B cell (primary cell): ENCODE measurements at regions not wholly inside any gene's neighbourhood (a gene's known extent, or its start where the extent isn't known, plus 50 kb on each side); places are given as distances from the start of the nearest gene placed in this dataset.

Experiments used
- ATAC-seq: fragments of 200-7000 bp; cut with Tn5 transposase; one replicate; pipeline ENCODE4 v1.10.0; 2021; ENCODE audit warnings: low read depth, mild to moderate bottlenecking, moderate number of reproducible peaks, moderate library complexity
- CTCF ChIA-PET: fragments of 350-600 bp; sonication (Branson Sonifier 250); formaldehyde crosslinking; loops from one replicate; lab custom pipeline; 2021; ENCODE audit warnings: antibody characterized with exemption, inconsistent platforms; lab: Charles Lee
- POLR2A ChIA-PET: fragments of 350-600 bp; sonication (Branson Sonifier 250); formaldehyde crosslinking; loops from one replicate; lab custom pipeline; 2021; ENCODE audit warnings: antibody characterized with exemption; lab: Charles Lee
- DNase-seq: peaks from one replicate; pipeline ENCODE4 v3.0.0; 2013
- H2AFZ ChIP-seq: 2 replicates; pipeline ENCODE4 v1.6.1; 2012; ENCODE audit warnings: mild to moderate bottlenecking, low read depth, low read length; ENCODE audit not compliant: insufficient read depth, poor library complexity, severe bottlenecking
- H3K27ac ChIP-seq, 2 donors: 1 replicate in 1 of 2; 2 replicates in 1 of 2; pipeline ENCODE4 v1.5.1; 2012 to 2013; ENCODE audit warnings: low read length in 2 of 2, mild to moderate bottlenecking in 2 of 2, moderate library complexity in 1 of 2
- H3K27me3 ChIP-seq, 4 experiments: fragments of 200-600 bp in 1 of 4; sonication (generic) in 1 of 4; replicated peaks in 1 of 4; 1 replicate in 2 of 4; 2 replicates in 2 of 4; pipeline versions ENCODE4 v1.6.1 to v1.7.0; 2013 to 2016; ENCODE audit warnings: low read length in 3 of 4, mild to moderate bottlenecking in 2 of 4, mixed read lengths in 1 of 4, moderate library complexity in 1 of 4; ENCODE audit not compliant: insufficient read depth in 4 of 4, control insufficient read depth in 3 of 4; ENCODE audit errors: control extremely low read depth in 1 of 4
- H3K36me3 ChIP-seq, 2 experiments: replicated peaks in 1 of 2; 1 replicate in 1 of 2; 2 replicates in 1 of 2; pipeline versions ENCODE4 v1.6.1 to v1.7.1; 2013; ENCODE audit warnings: low read length in 1 of 2; ENCODE audit not compliant: insufficient read depth in 2 of 2, control insufficient read depth in 1 of 2; ENCODE audit errors: control extremely low read depth in 1 of 2, extremely low read depth in 1 of 2
- H3K4me1 ChIP-seq, 2 donors: fragments of 200-600 bp in 1 of 2; sonication (generic) in 1 of 2; 1 replicate in 1 of 2; 2 replicates in 1 of 2; pipeline versions ENCODE4 v1.5.1 to v1.6.1; 2013 to 2017; ENCODE audit warnings: low read length in 2 of 2; ENCODE audit not compliant: control insufficient read depth in 2 of 2, insufficient read depth in 2 of 2
- H3K4me2 ChIP-seq: replicated peaks from 2 replicates; pipeline ENCODE3; 2012; ENCODE audit warnings: mild to moderate bottlenecking, low read depth, low read length; ENCODE audit not compliant: poor library complexity, severe bottlenecking
- H3K4me3 ChIP-seq, 5 experiments: fragments of 200-600 bp in 1 of 5; sonication (generic) in 1 of 5; 1 replicate in 3 of 5; 2 replicates in 2 of 5; pipeline versions ENCODE4 v1.5.1 to v1.7.0; 2011 to 2016; ENCODE audit warnings: low read length in 4 of 5, mild to moderate bottlenecking in 4 of 5, low read depth in 2 of 5, control low read depth in 1 of 5, moderate library complexity in 1 of 5; ENCODE audit not compliant: insufficient read depth in 1 of 5; ENCODE audit errors: control extremely low read depth in 1 of 5, extremely low read depth in 1 of 5
- H3K79me2 ChIP-seq: fragments of 200-600 bp; sonication (generic); one replicate; pipeline ENCODE4 v1.6.0; 2016; ENCODE audit warnings: low read length; ENCODE audit not compliant: control insufficient read depth, insufficient read depth
- H3K9ac ChIP-seq: fragments of 200-600 bp; sonication (generic); 2 replicates; pipeline ENCODE4 v1.6.1; 2017; ENCODE audit warnings: mild to moderate bottlenecking, low read length, moderate library complexity
- H3K9me3 ChIP-seq, 3 donors: one replicate each; pipeline versions ENCODE4 v1.6.1 to v1.7.1; 2013; ENCODE audit warnings: low read length in 2 of 3; ENCODE audit not compliant: control insufficient read depth in 2 of 3, insufficient read depth in 1 of 3; ENCODE audit errors: control extremely low read depth in 1 of 3
- H4K20me1 ChIP-seq: 2 replicates; pipeline ENCODE4 v1.6.0; 2012; ENCODE audit warnings: mild to moderate bottlenecking, low read length; ENCODE audit not compliant: insufficient read depth, control insufficient read depth, poor library complexity, severe bottlenecking
- H3K27ac Mint-ChIP-seq: one replicate; pipeline ENCODE4 v1.8.0; 2021; ENCODE audit warnings: mixed read lengths
- H3K27me3 Mint-ChIP-seq: one replicate; pipeline ENCODE4 v1.8.0; 2021; ENCODE audit warnings: mixed read lengths
- H3K4me1 Mint-ChIP-seq: one replicate; pipeline ENCODE4 v1.8.0; 2021; ENCODE audit warnings: mixed read lengths
- H3K4me3 Mint-ChIP-seq: one replicate; pipeline ENCODE4 v1.8.0; 2021; ENCODE audit warnings: mixed read lengths
- H3K9me3 Mint-ChIP-seq: one replicate; pipeline ENCODE4 v1.8.0; 2022; ENCODE audit warnings: mixed read lengths; ENCODE audit not compliant: insufficient read depth
- CTCF ChIP-seq: fragments of 200-600 bp; IDR thresholded peaks from one replicate; pipeline ENCODE4 v1.8.0; 2022; ENCODE audit warnings: antibody characterized with exemption, mild to moderate bottlenecking
- EZH2 ChIP-seq: IDR thresholded peaks from 2 replicates; pipeline ENCODE4 v1.6.1; 2012; ENCODE audit warnings: borderline replicate concordance, low read depth, mild to moderate bottlenecking, moderate library complexity, low read length; ENCODE audit not compliant: insufficient read depth, poor library complexity, severe bottlenecking
- WGBS: methylation state at CpG from one replicate; pipeline ENCODE4 v1.1.5; 2013; ENCODE audit warnings: missing lambda C conversion rate; ENCODE audit not compliant: insufficient coverage; 5-methylcytosine and 5-hydroxymethylcytosine counted together
- intact Hi-C: fragments of 100-400 bp; cut with micrococcal nuclease; formaldehyde crosslinking; loops from one replicate; pipeline ENCODE4 v1.10.0; 2022

- intact Hi-C loops, result no loop called here
- no peak overlapping the region for H3K27ac ChIP-seq
- POLR2A ChIA-PET, result no interaction called here
- H4K20me1 ChIP-seq, result no peaks in the 10 kb centered on the region
- CTCF ChIA-PET, result no interaction called here
- no peak overlapping the region for H3K4me3 Mint-ChIP-seq
- H3K4me1 Mint-ChIP-seq, result no peaks in the 10 kb centered on the region
- H3K27me3 Mint-ChIP-seq, result peaks cover 3% of the 10 kb centered on the region
- no peaks in the 10 kb centered on the region for H3K9me3 Mint-ChIP-seq
- H3K9ac ChIP-seq, result no peak overlapping the region
- no peak overlapping the region for H2AFZ ChIP-seq
- no peaks in the 10 kb centered on the region for H3K36me3 ChIP-seq
- no peaks in the 10 kb centered on the region for H3K4me1 ChIP-seq
- no peak overlapping the region for H3K4me3 ChIP-seq
- ATAC-seq (no peak), DNase-seq (no peak)
- no peak overlapping the region for H3K27ac Mint-ChIP-seq
- TF ChIP-seq CTCF (no peak), EZH2 (no peak)
- no peak overlapping the region for H3K4me2 ChIP-seq
- no peaks in the 10 kb centered on the region for H3K79me2 ChIP-seq
- no peaks in the 10 kb centered on the region for H3K27me3 ChIP-seq
- peaks cover 0 to 2% (median 0%) of the 10 kb centered on the region in 3 donors for H3K9me3 ChIP-seq
These were observed 106.5 kb downstream of the WNT5A start for GRCh38 chr3:55380561-55380960.

- Mint-ChIP-seq H3K4me3 (no peak overlapping the region), H3K9me3 (no peaks in the 10 kb centered on the region), H3K27me3 (peaks cover 3% of the 10 kb centered on the region), H3K27ac (no peak overlapping the region), H3K4me1 (no peaks in the 10 kb centered on the region)
- 86% methylated on average over 1 of the region's 3 CpGs for WGBS
- ChIA-PET POLR2A (no interaction called here), CTCF (no interaction called here)
- intact Hi-C loops, result no loop called here
- Histone ChIP-seq H3K79me2 (no peaks in the 10 kb centered on the region), H3K9ac (no peak overlapping the region), H3K4me2 (no peak overlapping the region), H3K4me1 (no peaks in the 10 kb centered on the region), H3K27ac (no peak overlapping the region), H2AFZ (no peak overlapping the region), H4K20me1 (no peaks in the 10 kb centered on the region), H3K4me3 (no peak overlapping the region), H3K36me3 (no peaks in the 10 kb centered on the region), H3K27me3 (no peaks in the 10 kb centered on the region), H3K9me3 (no peaks in the 10 kb centered on the region)
- TF ChIP-seq CTCF (no peak), EZH2 (no peak)
- DNase-seq, result no peak
- ATAC-seq, result no peak
These were observed 110.3 kb downstream of the WNT5A start for GRCh38 chr3:55376753-55377347.
